GM19023 (cell line): ENCODE measurements at regions not wholly inside any gene's neighbourhood (a gene's known extent, or its start where the extent isn't known, plus 50 kb on each side); places are given as distances from the start of the nearest gene placed in this dataset.
"Not testable (repeated sequence)": the region's sequence is repeated elsewhere in the genome, so short reads cannot be mapped to it uniquely, and the experiment has no call there.

ENCODE experiments used
- ATAC-seq: cut with Tn5 transposase; IDR thresholded peaks from one replicate; pipeline ENCODE4 v1.9.1; 2021; ENCODE audit warnings: mild to moderate bottlenecking, moderate library complexity; ENCODE audit not compliant: unreplicated experiment

GRCh38 chr3:99586701-99587100 is 51.7 kb upstream of the COL8A1 start:
- ATAC-seq, result no peak

- ATAC-seq, result no peak
Observed at GRCh38 chr3:99579965-99580364, 58.4 kb upstream of the COL8A1 start.

- no peak for ATAC-seq
Observed at GRCh38 chr3:99579246-99579645, 59.1 kb upstream of the COL8A1 start.

- no peak for ATAC-seq
Observed at GRCh38 chr3:99578339-99578970, 59.9 kb upstream of the COL8A1 start.

- ATAC-seq, result no peak
Observed at GRCh38 chr3:99576904-99577559, 61.4 kb upstream of the COL8A1 start.

- ATAC-seq, result no peak
Observed at GRCh38 chr3:99575683-99576082, 62.7 kb upstream of the COL8A1 start.

- no peak for ATAC-seq
Observed at GRCh38 chr3:99570061-99570460, 68.3 kb upstream of the COL8A1 start.

GRCh38 chr3:99568663-99569335 is 69.6 kb upstream of the COL8A1 start:
- no peak for ATAC-seq

- no peak for ATAC-seq
Observed at GRCh38 chr3:99565331-99565730, 73.1 kb upstream of the COL8A1 start.

- no peak for ATAC-seq
Observed at GRCh38 chr3:99562990-99563607, 75.3 kb upstream of the COL8A1 start.

GRCh38 chr3:99562138-99562537 is 76.3 kb upstream of the COL8A1 start:
- no peak for ATAC-seq

- no peak for ATAC-seq
Observed at GRCh38 chr3:99561056-99561455, 77.3 kb upstream of the COL8A1 start.

- no peak for ATAC-seq
Observed at GRCh38 chr3:99559196-99559595, 79.2 kb upstream of the COL8A1 start.

- not testable (repeated sequence) for ATAC-seq
Observed at GRCh38 chr3:99555885-99556284, 82.5 kb upstream of the COL8A1 start.

GRCh38 chr3:99551520-99551919 is 86.9 kb upstream of the COL8A1 start:
- ATAC-seq, result no peak

- no peak for ATAC-seq
Observed at GRCh38 chr3:99549957-99550603, 88.3 kb upstream of the COL8A1 start.

- no peak for ATAC-seq
Observed at GRCh38 chr3:99549220-99549619, 89.2 kb upstream of the COL8A1 start.

- ATAC-seq, result no peak
Observed at GRCh38 chr3:99548674-99549073, 89.7 kb upstream of the COL8A1 start.

GRCh38 chr3:99545941-99546580 is 92.3 kb upstream of the COL8A1 start:
- no peak for ATAC-seq

- no peak for ATAC-seq
Observed at GRCh38 chr3:99544786-99545281, 93.6 kb upstream of the COL8A1 start.

- ATAC-seq, result no peak
Observed at GRCh38 chr3:99543796-99544195, 94.6 kb upstream of the COL8A1 start.
